ENCODE measurements at regions not wholly inside any gene's neighbourhood (a gene's known extent, or its start where the extent isn't known, plus 50 kb on each side); places are given as distances from the start of the nearest gene placed in this dataset.
"Not testable (repeated sequence)": the region's sequence is repeated elsewhere in the genome, so short reads cannot be mapped to it uniquely, and the experiment has no call there.

- DNase-seq, result no peak
These were observed 227.8 kb downstream of the NAF1 start for GRCh38 chr4:162938738-162939485.

GRCh38 chr4:162935214-162935613, 231.5 kb downstream of the NAF1 start:
- no peak for DNase-seq

- DNase-seq, result no peak
These were observed 235.4 kb downstream of the NAF1 start for GRCh38 chr4:162931286-162931685.

- DNase-seq, result no peak
These were observed 245.4 kb downstream of the NAF1 start for GRCh38 chr4:162921178-162921785.

- DNase-seq, result no peak
These were observed 246.0 kb downstream of the NAF1 start for GRCh38 chr4:162920649-162921048.

GRCh38 chr4:162912482-162912881, 254.2 kb downstream of the NAF1 start:
- DNase-seq, result no peak

GRCh38 chr4:162911349-162911748, 255.3 kb downstream of the NAF1 start:
- no peak for DNase-seq

- DNase-seq, result no peak
These were observed 256.7 kb downstream of the NAF1 start for GRCh38 chr4:162909952-162910351.

- no peak for DNase-seq
These were observed 272.3 kb downstream of the NAF1 start for GRCh38 chr4:162894387-162894786.

- DNase-seq, result no peak
These were observed 274.6 kb downstream of the NAF1 start for GRCh38 chr4:162891788-162892707.

GRCh38 chr4:162878096-162878495, 288.6 kb downstream of the NAF1 start:
- DNase-seq, result no peak

- no peak for DNase-seq
These were observed 291.9 kb downstream of the NAF1 start for GRCh38 chr4:162874748-162875147.

- DNase-seq, result no peak
These were observed 294.7 kb downstream of the NAF1 start for GRCh38 chr4:162871990-162872389.

- no peak for DNase-seq
These were observed 297.5 kb downstream of the NAF1 start for GRCh38 chr4:162869157-162869556.

GRCh38 chr4:162866565-162866964, 300.1 kb downstream of the NAF1 start:
- DNase-seq, result no peak

GRCh38 chr4:162865102-162865501, 301.6 kb downstream of the NAF1 start:
- DNase-seq, result peak in 1 of 2 experiments; percentile 0

GRCh38 chr4:162853788-162854187, 312.9 kb downstream of the NAF1 start:
- no peak for DNase-seq

GRCh38 chr4:162852642-162853041, 314.0 kb downstream of the NAF1 start:
- DNase-seq, result no peak

GRCh38 chr4:162851241-162851758, 315.4 kb downstream of the NAF1 start:
- not testable (repeated sequence) for DNase-seq

GRCh38 chr4:162849937-162850336, 316.8 kb downstream of the NAF1 start:
- no peak for DNase-seq

GRCh38 chr4:162847945-162848549, 318.6 kb downstream of the NAF1 start:
- DNase-seq, result no peak

GRCh38 chr4:162841753-162842152, 324.9 kb downstream of the NAF1 start:
- no peak for DNase-seq

- DNase-seq, result no peak
These were observed 326.9 kb downstream of the NAF1 start for GRCh38 chr4:162839814-162840213.

Data from SHP77 (cell line).